Breast epithelium (tissue), 3 donors: ENCODE measurements at regions not wholly inside any gene's neighbourhood (a gene's known extent, or its start where the extent isn't known, plus 50 kb on each side); places are given as distances from the start of the nearest gene placed in this dataset.

ENCODE experiments used
- CTCF ChIP-seq, 3 donors: fragments of 450-650 bp; IDR thresholded peaks; one replicate each; pipeline ENCODE4 v1.5.1; 2016 to 2017; ENCODE audit warnings: antibody characterized with exemption in 3 of 3, mild to moderate bottlenecking in 3 of 3, moderate library complexity in 3 of 3
- POLR2A ChIP-seq: fragments of 450-650 bp; IDR thresholded peaks from one replicate; pipeline ENCODE4 v1.6.1; 2016; ENCODE audit warnings: antibody characterized with exemption, mild to moderate bottlenecking, moderate library complexity
- POLR2AphosphoS5 ChIP-seq, 3 donors: sonication (generic); formaldehyde crosslinking; IDR thresholded peaks; one replicate each; pipeline ENCODE4 v1.6.1; 2017; ENCODE audit warnings: antibody characterized with exemption in 3 of 3

- TF ChIP-seq POLR2AphosphoS5 (IDR thresholded peaks at IDR 0.05) (no peak), POLR2A (no peak), CTCF (IDR thresholded peaks at IDR 0.05) (no peak)
Measured at GRCh38 chr12:87814625-87815024, 214.6 kb downstream of the C12orf50 start.
